HL-60 (cell line): ENCODE measurements at regions not wholly inside any gene's neighbourhood (a gene's known extent, or its start where the extent isn't known, plus 50 kb on each side); places are given as distances from the start of the nearest gene placed in this dataset.

Experiments used
- DNase-seq, 2 experiments: peaks; one replicate each; pipeline ENCODE4 v3.0.0-alpha.2; 2010 to 2020; ENCODE audit warnings: low read depth in 1 of 2, low spot score in 1 of 2
- H3K27ac ChIP-seq: fragments of 250-450 bp; sonication (Bioruptor Pico); replicated peaks from 2 replicates; pipeline ENCODE4 v1.5.1; 2020; ENCODE audit warnings: mild to moderate bottlenecking, moderate library complexity
- H3K27me3 ChIP-seq: fragments of 250-450 bp; sonication (Bioruptor Pico); 2 replicates; pipeline ENCODE4 v1.5.1; 2021; ENCODE audit warnings: mild to moderate bottlenecking, moderate library complexity; ENCODE audit not compliant: insufficient read depth, poor library complexity, severe bottlenecking
- H3K4me3 ChIP-seq: replicated peaks from 2 replicates; pipeline ENCODE4 v1.5.1; 2011; ENCODE audit warnings: mild to moderate bottlenecking, control low read depth, low read length; ENCODE audit not compliant: insufficient read depth
- GABPA ChIP-seq: IDR thresholded peaks from 2 replicates; pipeline ENCODE4 v1.6.1; 2012; ENCODE audit warnings: low read depth
- POLR2AphosphoS5 ChIP-seq: IDR thresholded peaks from 2 replicates; pipeline ENCODE4 v1.6.1; 2012; ENCODE audit warnings: low read depth
- SPI1 ChIP-seq: IDR thresholded peaks from 2 replicates; pipeline ENCODE4 v1.6.1; 2012; ENCODE audit warnings: low read depth, mild to moderate bottlenecking, borderline replicate concordance
- TF ChIP-seq, protein P1 (sequence below): IDR thresholded peaks from 2 replicates; pipeline ENCODE4 v1.6.1; 2012; ENCODE audit warnings: low read depth; ENCODE audit not compliant: insufficient replicate concordance
- TF ChIP-seq, protein P2 (sequence below): IDR thresholded peaks from one replicate; pipeline ENCODE4 v1.5.1; 2011; ENCODE audit warnings: low read length, control low read depth, inconsistent platforms; ENCODE audit not compliant: insufficient read depth

DNA sequence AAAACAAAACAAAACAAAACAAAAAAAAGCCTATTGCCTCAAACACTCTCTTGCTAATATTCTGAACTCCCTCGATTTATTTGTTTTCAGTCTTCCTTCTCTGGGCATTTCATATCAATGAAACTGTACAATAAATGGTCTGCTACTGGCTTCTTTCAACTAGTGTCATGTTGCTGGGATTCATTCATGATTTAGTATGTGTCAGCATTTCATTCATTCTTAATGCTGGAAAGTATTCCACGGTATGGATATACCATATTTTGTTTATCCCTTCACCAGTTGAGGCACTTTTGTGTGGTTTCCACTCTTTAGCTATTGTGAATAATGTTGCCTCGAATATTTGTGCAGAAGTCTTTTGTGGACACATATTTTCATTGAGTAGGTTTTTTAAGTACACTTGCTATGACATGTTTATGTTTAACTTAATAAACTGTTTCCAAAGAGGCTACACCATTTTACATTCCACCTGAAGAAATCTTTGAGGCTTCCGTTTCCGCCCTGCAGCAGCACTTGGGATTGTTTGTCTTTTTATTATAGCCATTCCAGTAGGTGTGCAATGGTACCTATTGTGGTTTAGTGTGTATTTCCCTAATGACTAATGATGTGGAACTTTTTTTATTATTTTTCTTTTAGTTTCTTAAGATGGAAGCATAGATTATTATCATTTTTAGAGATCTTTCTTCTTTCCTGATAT is 543.6 kb upstream of the SOX11 start:
- no peak for DNase-seq
- no peak overlapping the region for H3K27ac ChIP-seq
- no peak overlapping the region for H3K4me3 ChIP-seq
- no peaks in the 10 kb centered on the region for H3K27me3 ChIP-seq
- no peak for TF ChIP-seq GABPA
- TF ChIP-seq, protein P1, sequence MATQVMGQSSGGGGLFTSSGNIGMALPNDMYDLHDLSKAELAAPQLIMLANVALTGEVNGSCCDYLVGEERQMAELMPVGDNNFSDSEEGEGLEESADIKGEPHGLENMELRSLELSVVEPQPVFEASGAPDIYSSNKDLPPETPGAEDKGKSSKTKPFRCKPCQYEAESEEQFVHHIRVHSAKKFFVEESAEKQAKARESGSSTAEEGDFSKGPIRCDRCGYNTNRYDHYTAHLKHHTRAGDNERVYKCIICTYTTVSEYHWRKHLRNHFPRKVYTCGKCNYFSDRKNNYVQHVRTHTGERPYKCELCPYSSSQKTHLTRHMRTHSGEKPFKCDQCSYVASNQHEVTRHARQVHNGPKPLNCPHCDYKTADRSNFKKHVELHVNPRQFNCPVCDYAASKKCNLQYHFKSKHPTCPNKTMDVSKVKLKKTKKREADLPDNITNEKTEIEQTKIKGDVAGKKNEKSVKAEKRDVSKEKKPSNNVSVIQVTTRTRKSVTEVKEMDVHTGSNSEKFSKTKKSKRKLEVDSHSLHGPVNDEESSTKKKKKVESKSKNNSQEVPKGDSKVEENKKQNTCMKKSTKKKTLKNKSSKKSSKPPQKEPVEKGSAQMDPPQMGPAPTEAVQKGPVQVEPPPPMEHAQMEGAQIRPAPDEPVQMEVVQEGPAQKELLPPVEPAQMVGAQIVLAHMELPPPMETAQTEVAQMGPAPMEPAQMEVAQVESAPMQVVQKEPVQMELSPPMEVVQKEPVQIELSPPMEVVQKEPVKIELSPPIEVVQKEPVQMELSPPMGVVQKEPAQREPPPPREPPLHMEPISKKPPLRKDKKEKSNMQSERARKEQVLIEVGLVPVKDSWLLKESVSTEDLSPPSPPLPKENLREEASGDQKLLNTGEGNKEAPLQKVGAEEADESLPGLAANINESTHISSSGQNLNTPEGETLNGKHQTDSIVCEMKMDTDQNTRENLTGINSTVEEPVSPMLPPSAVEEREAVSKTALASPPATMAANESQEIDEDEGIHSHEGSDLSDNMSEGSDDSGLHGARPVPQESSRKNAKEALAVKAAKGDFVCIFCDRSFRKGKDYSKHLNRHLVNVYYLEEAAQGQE = no peak
- TF ChIP-seq, protein P2, sequence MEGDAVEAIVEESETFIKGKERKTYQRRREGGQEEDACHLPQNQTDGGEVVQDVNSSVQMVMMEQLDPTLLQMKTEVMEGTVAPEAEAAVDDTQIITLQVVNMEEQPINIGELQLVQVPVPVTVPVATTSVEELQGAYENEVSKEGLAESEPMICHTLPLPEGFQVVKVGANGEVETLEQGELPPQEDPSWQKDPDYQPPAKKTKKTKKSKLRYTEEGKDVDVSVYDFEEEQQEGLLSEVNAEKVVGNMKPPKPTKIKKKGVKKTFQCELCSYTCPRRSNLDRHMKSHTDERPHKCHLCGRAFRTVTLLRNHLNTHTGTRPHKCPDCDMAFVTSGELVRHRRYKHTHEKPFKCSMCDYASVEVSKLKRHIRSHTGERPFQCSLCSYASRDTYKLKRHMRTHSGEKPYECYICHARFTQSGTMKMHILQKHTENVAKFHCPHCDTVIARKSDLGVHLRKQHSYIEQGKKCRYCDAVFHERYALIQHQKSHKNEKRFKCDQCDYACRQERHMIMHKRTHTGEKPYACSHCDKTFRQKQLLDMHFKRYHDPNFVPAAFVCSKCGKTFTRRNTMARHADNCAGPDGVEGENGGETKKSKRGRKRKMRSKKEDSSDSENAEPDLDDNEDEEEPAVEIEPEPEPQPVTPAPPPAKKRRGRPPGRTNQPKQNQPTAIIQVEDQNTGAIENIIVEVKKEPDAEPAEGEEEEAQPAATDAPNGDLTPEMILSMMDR = no peak
- TF ChIP-seq POLR2AphosphoS5 = no peak
- no peak for TF ChIP-seq SPI1

DNA sequence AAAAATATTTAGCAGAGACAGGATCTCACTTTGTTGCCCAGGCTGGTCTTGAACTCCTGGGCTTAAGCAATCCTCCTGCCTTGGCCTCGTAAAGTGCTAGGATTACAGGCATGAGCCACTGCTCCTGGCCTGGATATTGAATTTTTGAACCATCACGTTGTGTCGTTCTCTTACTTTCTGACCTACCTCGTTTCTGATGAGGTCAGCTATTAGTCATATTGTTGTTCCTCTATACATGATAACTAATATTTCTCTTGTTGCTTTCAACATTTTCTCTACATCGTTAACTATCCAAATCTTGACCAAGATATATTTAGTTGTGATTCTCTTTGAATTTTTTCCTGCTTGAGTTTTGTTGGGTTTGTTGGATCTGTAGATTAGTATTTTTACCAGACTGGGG is 541.3 kb upstream of the SOX11 start:
- TF ChIP-seq, protein P1 = no peak
- TF ChIP-seq GABPA (no peak), SPI1 (no peak), POLR2AphosphoS5 (no peak)
- TF ChIP-seq, protein P2 = no peak
- Histone ChIP-seq H3K4me3 (no peak overlapping the region), H3K27me3 (no peaks in the 10 kb centered on the region), H3K27ac (no peak overlapping the region)
- no peak for DNase-seq

DNA sequence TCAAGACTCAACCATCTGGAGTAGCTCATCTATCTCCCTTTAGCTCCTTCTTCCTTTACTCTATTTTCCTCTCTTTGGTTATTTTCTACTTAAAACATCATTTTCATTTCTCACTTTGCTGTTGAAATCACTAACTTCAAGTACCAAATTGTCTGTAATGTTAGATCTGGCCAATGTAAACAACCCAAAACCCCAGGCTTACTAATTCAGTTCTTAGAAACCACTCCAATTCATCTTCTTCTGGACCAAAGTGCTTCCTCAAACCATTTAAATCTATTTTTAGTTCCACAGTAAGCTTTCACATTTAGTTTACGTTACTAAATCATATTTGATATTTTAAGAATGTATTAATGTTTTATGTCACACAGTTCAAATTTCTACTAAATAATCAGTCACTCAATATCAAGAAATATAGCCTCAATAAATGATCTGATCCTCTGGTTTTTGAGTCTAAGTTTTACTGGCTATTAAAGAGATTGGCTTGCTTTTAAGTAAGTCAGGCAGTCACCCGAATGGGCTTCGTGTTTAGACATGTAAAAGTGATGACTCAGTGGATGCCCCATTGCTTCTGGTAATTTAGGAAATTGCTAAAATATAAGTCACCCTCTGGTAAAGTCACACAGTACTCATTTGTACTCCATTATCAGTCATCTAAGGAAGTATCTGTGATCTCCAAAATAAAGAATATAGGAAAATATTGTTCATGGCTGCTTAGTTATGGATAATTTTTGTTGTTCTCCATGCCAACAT is 527.2 kb upstream of the SOX11 start:
- Histone ChIP-seq H3K4me3 (no peak overlapping the region), H3K27ac (no peak overlapping the region), H3K27me3 (no peaks in the 10 kb centered on the region)
- TF ChIP-seq GABPA (no peak), POLR2AphosphoS5 (no peak), SPI1 (no peak)
- TF ChIP-seq, protein P2 = no peak
- TF ChIP-seq, protein P1 = no peak
- no peak for DNase-seq
